ENCODE measurements at regions not wholly inside any gene's neighbourhood (a gene's known extent, or its start where the extent isn't known, plus 50 kb on each side); places are given as distances from the start of the nearest gene placed in this dataset.

DNA sequence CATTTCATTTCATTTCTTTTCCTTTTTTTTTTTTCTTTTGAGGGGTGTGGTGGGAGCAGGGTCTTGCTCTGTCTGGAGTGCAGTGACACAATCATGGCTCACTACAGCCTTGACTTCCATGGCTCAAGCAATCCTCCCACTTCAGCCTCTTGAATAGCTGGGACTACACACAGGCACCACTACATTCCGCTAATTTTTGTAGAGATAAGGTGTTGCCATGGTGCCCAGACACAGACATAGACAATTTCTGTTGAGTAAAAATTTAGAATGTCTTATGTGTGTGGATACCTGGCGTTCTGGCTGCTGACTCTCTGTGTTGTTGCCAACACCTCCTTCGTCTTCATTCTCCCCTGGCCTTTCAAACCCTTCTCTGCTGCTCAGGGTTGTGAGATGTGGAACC is 54.0 kb upstream of the PRSS58 start:
- Histone ChIP-seq H2BK15ac (ENCODE audit: low read depth, low read length) (no peak overlapping the region), H3K4me3 (ENCODE audit: insufficient read depth, low read depth, low read length) (no peak overlapping the region), H2BK5ac (ENCODE audit: low read depth, low read length, poor library complexity, severe bottlenecking) (no peak overlapping the region), H4K91ac (ENCODE audit: insufficient read depth, low read depth, low read length) (no peak overlapping the region), H3K27me3 (ENCODE audit: control insufficient read depth, insufficient read depth, low read length) (no peaks in the 10 kb centered on the region), H3K36me3 (ENCODE audit: control insufficient read depth, insufficient read depth, low read length) (no peaks in the 10 kb centered on the region), H3K9ac (ENCODE audit: low read depth, low read length) (no peak overlapping the region), H2BK120ac (ENCODE audit: low read depth, low read length) (no peak overlapping the region), H2AFZ (replicated peaks; ENCODE audit: low read length, poor library complexity) (no peak overlapping the region), H3K23ac (ENCODE audit: low read depth, low read length) (no peak overlapping the region), H3K4me2 (ENCODE audit: low read depth, low read length) (no peak overlapping the region), H4K5ac (ENCODE audit: low read depth, low read length) (no peak overlapping the region), H3K27ac (ENCODE audit: insufficient read depth, low read length) (no peak overlapping the region), H2AK5ac (ENCODE audit: low read depth, low read length) (no peak overlapping the region), H3K14ac (replicated peaks; ENCODE audit: low read depth, low read length) (no peak overlapping the region), H3K56ac (ENCODE audit: extremely low read depth, insufficient read depth, low read length) (no peak overlapping the region), H3K79me1 (ENCODE audit: low read depth in 1 of 2, low read length in 2 of 2) (no peaks in the 10 kb centered on the region), H2BK20ac (ENCODE audit: low read depth, low read length) (no peak overlapping the region), H3K18ac (ENCODE audit: low read depth, low read length) (no peak overlapping the region), H3K9me1 (ENCODE audit: insufficient read depth, low read length) (no peaks in the 10 kb centered on the region), H2AK9ac (replicated peaks; ENCODE audit: low read depth, low read length, poor library complexity) (no peak overlapping the region), H4K20me1 (ENCODE audit: insufficient read depth, low read length) (no peaks in the 10 kb centered on the region), H3K9me3 (ENCODE audit: control insufficient read depth, insufficient read depth, low read length) (peaks cover 2% of the 10 kb centered on the region; the same call in 1 of the 2 replicates), H3K4me1 (ENCODE audit: control insufficient read depth, insufficient read depth, low read length) (no peaks in the 10 kb centered on the region), H3K4ac (ENCODE audit: low read depth, low read length) (no peak overlapping the region), H4K8ac (ENCODE audit: low read depth in 2 of 2, low read length in 2 of 2) (no peak overlapping the region)
- ChIA-PET POLR2A (ENCODE audit: unreplicated experiment) (no interaction called here), CTCF (no interaction called here)
- no TSS peak for BruUV-seq (replicated peaks)
- dilution Hi-C loops (cut with HindIII; ENCODE audit: low sequenced_read_pairs, unreplicated experiment) (no loop called here), in situ Hi-C loops (cut with MboI; ENCODE audit: low sequenced_read_pairs) (no loop called here), intact Hi-C loops (cut with micrococcal nuclease) (no loop called here)
- DNase-seq (no peak), ATAC-seq (ENCODE audit: low read depth) (no peak)
- TF ChIP-seq NFE2L2 (IDR thresholded peaks at IDR 0.05; ENCODE audit: low read depth, low read length) = no peak
- no peak for TF ChIP-seq RAD21 (IDR thresholded peaks at IDR 0.05; ENCODE audit: low read length)
- no peak for TF ChIP-seq MXI1 (IDR thresholded peaks at IDR 0.05; ENCODE audit: borderline replicate concordance, low read depth, low read length)
- no peak for TF ChIP-seq SMC3 (IDR thresholded peaks at IDR 0.05; ENCODE audit: low read depth, low read length)
- no peak for TF ChIP-seq POLR2A (IDR thresholded peaks at IDR 0.05; ENCODE audit: low read depth, low read length)
- no peak for TF ChIP-seq BHLHE40 (IDR thresholded peaks at IDR 0.05; ENCODE audit: low read depth, low read length)
- TF ChIP-seq RCOR1 (IDR thresholded peaks at IDR 0.05; ENCODE audit: insufficient replicate concordance, low read length) = no peak
- no peak for TF ChIP-seq CEBPB (IDR thresholded peaks at IDR 0.05; ENCODE audit: low read depth, low read length)
- no peak for TF ChIP-seq FOS (IDR thresholded peaks at IDR 0.05; ENCODE audit: low read depth, low read length)
- no peak for TF ChIP-seq MAZ (IDR thresholded peaks at IDR 0.05; ENCODE audit: borderline replicate concordance, low read depth, low read length)
- no peak for TF ChIP-seq MAFK (IDR thresholded peaks at IDR 0.05; ENCODE audit: low read depth, low read length)
- no peak for TF ChIP-seq CHD1 (IDR thresholded peaks at IDR 0.05; ENCODE audit: low read depth, low read length)
- WGBS, 2 experiments (ENCODE audit: extremely low coverage in 2 of 2, insufficient read length in 1 of 2) = no CpG with 5 or more reads among the region's 3 CpGs
